ENCODE measurements at regions not wholly inside any gene's neighbourhood (a gene's known extent, or its start where the extent isn't known, plus 50 kb on each side); places are given as distances from the start of the nearest gene placed in this dataset.

DNA sequence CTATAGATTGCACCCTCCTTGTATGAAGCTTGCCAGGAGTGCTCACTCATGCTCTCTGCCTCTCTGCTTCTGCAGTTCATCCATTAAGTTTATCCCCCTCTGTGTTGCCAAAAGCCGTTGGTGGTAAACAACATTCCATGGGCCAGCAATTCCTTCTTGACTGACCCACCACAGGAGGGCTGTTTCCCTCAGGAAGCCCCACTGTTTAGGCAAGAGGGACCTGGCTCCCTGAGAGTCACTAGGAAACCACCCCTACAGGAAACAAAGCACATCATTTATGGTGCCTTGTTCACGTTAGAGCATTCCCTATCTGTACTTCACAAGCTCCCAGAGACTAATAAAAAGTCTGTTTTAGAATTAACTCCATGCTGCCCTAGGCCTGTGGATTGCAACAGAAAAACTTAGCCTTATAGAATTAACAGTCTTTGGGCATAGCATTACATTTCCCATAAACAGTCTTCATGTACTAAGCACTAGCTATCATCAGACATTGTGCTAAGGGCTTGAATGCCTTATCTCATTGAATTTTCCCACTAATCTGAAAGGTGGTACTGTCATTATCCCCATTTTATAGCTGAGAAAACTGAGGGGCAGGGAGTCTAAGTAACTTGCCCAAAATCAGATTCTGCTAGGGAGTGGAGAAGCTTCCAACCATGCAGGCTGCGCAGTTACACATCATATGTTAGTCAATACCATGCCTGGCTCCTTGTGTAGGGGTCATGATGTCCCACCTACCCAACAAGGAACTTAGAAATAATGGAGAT is 149.9 kb downstream of the SHQ1 start:
- FAIRE-seq (no peak), DNase-seq (ENCODE audit: insufficient read length, low spot score) (no peak)
- no peak for TF ChIP-seq POLR2A (IDR thresholded peaks at IDR 0.05; ENCODE audit: low read depth, low read length)

DNA sequence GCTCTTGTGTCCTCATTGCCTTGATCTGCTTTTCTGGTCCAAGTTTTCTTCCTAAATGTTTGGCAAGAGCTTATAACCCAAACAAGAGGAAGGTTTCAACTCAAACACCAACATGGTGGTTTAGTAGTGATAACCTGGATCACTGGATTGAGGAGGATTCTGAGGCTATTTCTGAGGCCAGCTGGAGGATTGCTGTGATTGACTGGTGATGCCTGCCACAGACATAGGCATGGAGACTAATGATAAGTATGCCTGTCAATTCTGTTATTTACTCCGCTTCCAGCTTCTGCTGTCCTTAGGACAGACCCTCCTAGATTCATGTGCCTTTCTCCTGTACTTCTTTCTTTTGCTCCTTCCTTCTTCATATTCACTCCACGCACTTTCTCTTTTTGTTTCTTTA is 150.5 kb downstream of the SHQ1 start:
- no peak for TF ChIP-seq POLR2A (IDR thresholded peaks at IDR 0.05; ENCODE audit: low read depth, low read length)

DNA sequence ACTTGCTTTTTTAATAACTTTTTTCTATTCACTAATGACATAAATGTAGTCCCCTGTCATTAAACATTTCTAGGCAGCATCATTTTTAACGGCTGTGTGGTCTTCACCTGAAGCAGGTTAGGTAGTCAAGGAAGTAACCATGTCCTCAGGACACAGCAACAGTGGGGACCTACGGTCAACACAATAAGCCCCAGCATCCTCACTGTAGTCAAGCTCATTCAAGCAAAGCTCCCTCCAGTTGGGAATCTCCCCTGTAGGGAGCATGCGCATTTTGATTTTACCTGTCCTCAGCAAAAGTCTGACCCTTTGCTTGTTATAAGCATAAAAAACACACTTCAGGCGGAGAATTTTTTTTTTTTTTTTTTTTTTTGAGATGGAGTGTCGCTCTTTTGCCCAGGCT is 151.4 kb downstream of the SHQ1 start:
- FAIRE-seq (no peak), DNase-seq (ENCODE audit: insufficient read length, low spot score) (no peak)
- no peak for TF ChIP-seq POLR2A (IDR thresholded peaks at IDR 0.05; ENCODE audit: low read depth, low read length)

More for the DNA sequence above, 150.5 kb downstream of the SHQ1 start:
- DNase-seq (ENCODE audit: insufficient read length, low spot score), result no peak
- FAIRE-seq, result no peak

DNA sequence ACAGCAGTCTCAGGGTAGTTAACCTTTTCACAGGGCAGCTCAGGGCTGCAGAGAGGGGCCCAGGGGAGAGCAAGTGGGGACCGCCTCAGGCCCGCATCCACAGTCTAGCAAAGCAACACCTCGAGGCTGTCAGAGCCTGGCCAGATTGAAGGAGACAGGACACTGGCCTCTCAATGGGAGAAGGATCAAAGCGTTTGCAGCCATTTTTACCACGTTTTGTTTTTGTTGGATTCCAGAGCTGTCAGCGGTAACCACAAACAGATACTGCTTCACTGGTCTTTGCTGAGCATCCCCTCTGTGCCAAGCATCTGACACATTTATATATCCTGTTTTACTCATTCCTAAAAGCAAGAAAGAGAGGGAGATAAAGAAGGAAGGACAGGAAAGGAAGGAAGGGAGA is 153.8 kb downstream of the SHQ1 start:
- FAIRE-seq (no peak), DNase-seq (ENCODE audit: insufficient read length, low spot score) (peak; percentile 12)
- TF ChIP-seq POLR2A (IDR thresholded peaks at IDR 0.05; ENCODE audit: low read depth, low read length), result no peak

DNA sequence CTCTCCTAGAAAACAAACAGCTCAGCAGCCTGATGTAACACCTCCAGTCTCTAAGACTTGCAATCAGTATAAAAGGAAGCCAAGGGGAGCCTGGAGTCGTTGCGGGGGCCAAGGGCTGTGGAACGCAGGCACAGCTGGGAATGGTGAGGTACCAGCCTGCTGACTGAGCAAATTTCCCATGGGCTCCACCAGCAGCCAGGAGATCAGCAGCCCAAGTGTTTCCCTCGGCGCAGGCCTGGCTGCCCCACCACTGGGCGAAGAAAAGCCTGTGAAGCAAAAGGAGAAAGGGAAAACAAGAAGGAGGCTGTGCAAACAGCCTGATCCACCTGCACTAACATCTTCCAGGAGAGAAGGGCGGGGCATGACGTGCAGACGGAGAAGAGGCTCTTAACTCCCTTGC is 155.3 kb downstream of the SHQ1 start:
- FAIRE-seq (no peak), DNase-seq (ENCODE audit: insufficient read length, low spot score) (no peak)
- no peak for TF ChIP-seq POLR2A (IDR thresholded peaks at IDR 0.05; ENCODE audit: low read depth, low read length)

DNA sequence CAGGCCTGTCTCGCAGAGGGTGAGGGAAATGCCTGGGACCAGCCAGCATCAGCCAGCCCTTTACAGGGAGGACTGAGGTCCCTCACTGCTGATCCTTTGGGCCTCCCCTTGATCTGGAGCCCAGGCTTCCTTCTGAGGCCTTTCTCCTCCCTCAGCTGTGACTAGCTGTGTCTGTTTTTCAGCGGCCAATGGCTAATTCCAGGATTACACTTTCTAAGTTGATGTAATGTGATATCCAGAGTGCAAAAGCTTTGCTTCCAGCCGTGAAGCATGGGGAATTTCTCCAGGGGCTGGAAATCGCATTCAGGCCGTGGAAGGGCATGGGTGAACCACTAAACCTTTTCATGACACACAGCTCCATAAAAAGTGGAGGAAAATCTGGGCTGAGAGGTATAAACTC is 157.6 kb downstream of the SHQ1 start:
- no peak for DNase-seq (ENCODE audit: insufficient read length, low spot score)
- no peak for FAIRE-seq
- no peak for TF ChIP-seq POLR2A (IDR thresholded peaks at IDR 0.05; ENCODE audit: low read depth, low read length)

DNA sequence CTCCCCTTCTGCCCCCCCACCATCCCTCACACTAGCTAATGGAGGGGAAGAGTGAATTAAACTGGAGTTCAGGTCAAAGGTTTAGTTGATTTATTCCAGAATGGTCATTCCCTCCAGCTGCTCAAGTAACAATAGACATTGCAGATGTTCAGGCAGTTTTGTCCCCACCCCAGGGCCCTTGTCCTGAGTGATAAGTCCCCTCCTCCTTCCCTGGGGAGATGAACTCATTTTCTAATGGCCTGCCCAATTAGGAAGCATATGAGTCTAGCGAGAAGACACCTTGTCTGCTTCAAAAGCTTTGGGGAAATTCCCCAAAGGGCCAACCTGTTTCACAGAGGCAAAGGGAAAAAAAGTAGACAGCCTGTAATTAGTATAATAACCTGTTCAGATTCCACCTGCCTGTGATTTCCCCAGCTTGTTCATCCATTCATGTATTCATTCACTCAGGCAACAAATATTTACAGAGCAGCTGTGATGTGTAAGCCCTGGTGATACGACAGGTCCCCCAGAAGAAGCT is 165.3 kb downstream of the SHQ1 start:
- no peak for DNase-seq (ENCODE audit: insufficient read length, low spot score)
- no peak for TF ChIP-seq POLR2A (IDR thresholded peaks at IDR 0.05; ENCODE audit: low read depth, low read length)
- no peak for FAIRE-seq

DNA sequence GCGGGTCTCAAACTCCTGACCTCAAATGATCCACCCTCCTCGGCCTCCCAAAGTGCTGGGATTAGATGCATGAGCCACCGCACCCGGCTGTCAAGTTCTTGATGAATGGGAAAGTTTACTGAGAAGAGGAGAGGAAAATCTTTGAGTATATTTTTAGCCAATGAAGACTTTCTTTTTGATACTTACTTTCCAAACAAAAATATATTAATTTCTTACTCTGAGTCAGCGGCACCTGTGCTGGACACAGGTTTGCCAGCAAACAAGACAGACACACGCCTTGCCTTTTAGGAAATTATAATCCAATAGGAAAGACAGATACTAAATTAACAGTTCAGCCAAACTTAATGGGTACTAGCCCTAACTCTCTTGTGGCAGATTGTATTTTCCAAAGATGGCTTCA is 166.6 kb downstream of the SHQ1 start:
- TF ChIP-seq POLR2A (IDR thresholded peaks at IDR 0.05; ENCODE audit: low read depth, low read length), result no peak
- no peak for FAIRE-seq

DNA sequence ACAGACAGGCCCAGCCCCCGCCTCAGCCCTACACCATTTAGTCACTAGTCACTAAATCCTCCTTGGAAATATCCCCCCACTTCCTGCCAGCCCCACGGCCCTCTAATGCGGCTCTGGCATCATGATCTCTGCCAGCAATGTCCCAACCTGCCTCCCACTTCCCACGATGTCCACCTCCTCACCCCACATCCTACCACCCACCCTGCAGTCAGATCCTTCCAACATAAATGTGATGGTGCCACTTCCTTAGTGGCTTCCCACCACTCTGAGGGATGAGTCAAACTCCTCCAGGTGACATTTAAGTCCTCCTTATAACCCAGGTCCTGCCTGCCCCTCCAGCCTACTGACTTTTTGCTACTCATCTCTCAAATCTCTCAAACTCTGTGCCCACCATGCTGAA is 167.5 kb downstream of the SHQ1 start:
- FAIRE-seq, result no peak
- TF ChIP-seq POLR2A (IDR thresholded peaks at IDR 0.05; ENCODE audit: low read depth, low read length), result no peak
- no peak for DNase-seq (ENCODE audit: insufficient read length, low spot score)

More for the DNA sequence above, 166.6 kb downstream of the SHQ1 start:
- DNase-seq (ENCODE audit: insufficient read length, low spot score), result no peak

DNA sequence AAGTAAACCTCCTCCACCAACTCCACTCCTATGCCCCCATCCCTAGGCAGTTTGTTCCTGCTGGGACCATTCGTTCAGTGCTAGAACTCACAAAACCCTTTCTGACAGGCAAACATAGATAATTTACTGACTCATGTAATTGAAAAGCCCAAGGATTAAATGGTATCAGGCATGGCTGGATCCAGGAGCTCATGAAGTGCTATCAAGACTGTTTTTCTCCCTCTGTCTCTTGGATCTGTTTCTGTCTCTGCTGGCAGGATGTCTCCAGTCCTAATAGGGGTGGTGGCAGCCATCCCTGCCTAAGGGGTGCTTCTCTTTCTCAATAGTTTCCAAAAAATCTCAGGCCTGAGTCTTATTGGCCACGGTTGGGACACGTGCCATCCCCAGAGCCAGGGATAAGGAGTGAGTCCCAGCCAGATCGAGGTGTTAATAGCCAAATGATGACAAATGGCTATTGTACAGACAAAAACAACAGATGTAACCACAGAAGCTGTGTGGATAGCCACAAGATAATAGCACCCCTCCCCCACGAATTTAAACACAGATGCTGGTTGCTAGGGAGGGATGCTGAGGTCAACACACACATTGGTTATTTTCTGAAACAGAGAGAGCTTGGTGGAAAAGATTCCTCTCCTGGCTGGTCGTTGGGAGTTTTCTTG is 168.6 kb downstream of the SHQ1 start:
- no peak for TF ChIP-seq POLR2A (IDR thresholded peaks at IDR 0.05; ENCODE audit: low read depth, low read length)
- DNase-seq (ENCODE audit: insufficient read length, low spot score) (no peak), FAIRE-seq (no peak)

DNA sequence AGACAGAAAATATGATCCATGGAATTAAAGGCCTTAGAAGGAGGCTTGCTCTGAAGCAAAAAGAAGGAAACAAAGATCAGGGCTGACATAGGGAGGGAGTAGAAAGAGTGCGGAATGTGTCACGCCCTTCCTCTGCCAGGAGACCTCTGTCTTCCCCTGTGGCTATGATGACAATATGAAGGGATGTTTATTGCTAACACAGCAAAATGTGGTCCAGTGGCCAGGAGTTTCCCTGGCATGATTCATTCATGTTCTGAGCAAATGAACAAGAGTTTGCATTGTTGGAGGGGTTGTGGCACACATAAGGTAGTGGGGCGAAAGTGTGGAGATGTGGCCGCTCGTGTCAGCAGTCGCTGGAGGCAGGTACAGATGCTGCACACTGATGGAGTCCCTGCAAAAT is 169.4 kb downstream of the SHQ1 start:
- DNase-seq (ENCODE audit: insufficient read length, low spot score), result no peak
- no peak for TF ChIP-seq POLR2A (IDR thresholded peaks at IDR 0.05; ENCODE audit: low read depth, low read length)
- FAIRE-seq, result no peak

DNA sequence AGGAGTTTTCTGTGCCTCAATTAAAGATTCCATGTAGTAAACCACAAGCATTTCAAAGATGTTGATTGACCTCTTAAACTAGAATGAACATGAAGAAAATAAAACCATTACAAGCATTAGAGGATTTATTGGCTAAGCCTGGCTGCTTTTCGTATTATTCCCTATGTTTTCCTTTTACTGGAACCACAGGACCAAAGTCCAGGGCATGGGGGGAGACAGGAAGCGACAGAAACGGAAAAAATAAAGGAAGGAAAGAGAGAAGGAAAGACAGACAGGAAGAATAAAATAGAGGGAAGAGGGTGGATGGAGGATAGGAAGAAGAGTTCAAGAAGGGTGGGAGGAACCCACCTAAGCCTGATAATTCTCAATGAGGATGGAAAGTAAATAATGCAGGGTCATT is 169.9 kb downstream of the SHQ1 start:
- TF ChIP-seq POLR2A (IDR thresholded peaks at IDR 0.05; ENCODE audit: low read depth, low read length), result no peak
- DNase-seq (ENCODE audit: insufficient read length, low spot score), result no peak
- no peak for FAIRE-seq

DNA sequence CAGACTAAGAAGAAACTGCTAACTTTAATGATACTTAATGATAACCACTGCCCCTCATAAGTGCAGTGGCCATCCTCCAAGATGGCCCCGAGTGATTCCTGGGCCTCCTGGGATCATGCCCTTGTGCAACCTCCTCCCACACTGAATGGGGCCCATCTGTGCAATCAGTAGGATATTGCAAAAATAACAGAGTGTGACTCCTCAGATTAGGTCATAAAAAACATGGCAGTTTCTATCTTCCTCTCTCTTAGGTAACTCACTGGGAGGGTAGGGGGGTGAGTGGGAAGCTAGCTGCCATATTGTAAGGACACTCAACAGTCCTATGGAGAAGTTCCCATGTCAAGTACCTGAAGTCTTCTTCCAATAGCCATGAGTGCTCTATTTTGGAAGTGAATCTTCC is 173.0 kb downstream of the SHQ1 start:
- FAIRE-seq, result no peak
- DNase-seq (ENCODE audit: insufficient read length, low spot score), result no peak
- TF ChIP-seq POLR2A (IDR thresholded peaks at IDR 0.05; ENCODE audit: low read depth, low read length), result no peak

DNA sequence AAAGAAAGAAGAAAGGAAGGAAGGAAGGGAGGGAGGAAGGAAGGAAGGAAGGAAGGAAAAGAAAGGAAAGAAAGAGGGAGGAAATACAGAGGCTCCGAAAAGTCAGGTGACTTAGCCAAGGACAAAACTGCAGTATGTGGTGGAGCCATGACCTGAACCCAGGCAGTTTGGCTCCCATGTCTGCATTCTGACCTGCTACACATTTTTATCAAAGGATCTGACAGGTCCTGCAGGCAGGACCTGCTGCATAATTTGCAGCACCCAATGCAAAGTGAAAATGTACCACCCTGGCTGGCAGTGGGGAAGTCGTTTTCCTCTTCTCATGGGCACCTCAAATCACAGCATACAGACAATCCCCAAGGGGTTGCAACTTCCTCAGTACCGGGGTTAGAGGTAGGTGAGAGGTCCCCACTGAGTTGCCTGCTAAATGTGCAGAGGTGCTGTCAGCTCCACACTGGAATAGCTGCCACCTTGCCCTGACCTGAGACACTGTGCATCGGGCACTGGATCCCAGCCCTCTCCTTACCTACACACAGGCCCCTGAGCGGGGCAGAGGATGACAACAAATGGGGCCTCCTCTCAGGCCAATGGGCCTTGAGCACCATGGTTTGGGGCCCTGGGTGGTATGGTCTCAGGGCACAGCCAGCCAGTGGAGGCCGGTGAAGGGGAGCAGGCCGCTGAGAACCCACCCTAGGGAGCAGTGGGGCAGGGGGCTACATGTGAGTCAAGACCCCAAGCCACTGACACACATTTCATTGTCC is 175.1 kb downstream of the SHQ1 start:
- no peak for DNase-seq (ENCODE audit: insufficient read length, low spot score)
- FAIRE-seq, result no peak
- TF ChIP-seq POLR2A (IDR thresholded peaks at IDR 0.05; ENCODE audit: low read depth, low read length), result no peak

Measured in H54 (cell line).